GM19467 (cell line): ENCODE measurements at regions not wholly inside any gene's neighbourhood (a gene's known extent, or its start where the extent isn't known, plus 50 kb on each side); places are given as distances from the start of the nearest gene placed in this dataset.

Experiments
- ATAC-seq: cut with Tn5 transposase; IDR thresholded peaks from one replicate; pipeline ENCODE4 v1.9.1; 2021; ENCODE audit warnings: mild to moderate bottlenecking, moderate library complexity; ENCODE audit not compliant: unreplicated experiment

DNA sequence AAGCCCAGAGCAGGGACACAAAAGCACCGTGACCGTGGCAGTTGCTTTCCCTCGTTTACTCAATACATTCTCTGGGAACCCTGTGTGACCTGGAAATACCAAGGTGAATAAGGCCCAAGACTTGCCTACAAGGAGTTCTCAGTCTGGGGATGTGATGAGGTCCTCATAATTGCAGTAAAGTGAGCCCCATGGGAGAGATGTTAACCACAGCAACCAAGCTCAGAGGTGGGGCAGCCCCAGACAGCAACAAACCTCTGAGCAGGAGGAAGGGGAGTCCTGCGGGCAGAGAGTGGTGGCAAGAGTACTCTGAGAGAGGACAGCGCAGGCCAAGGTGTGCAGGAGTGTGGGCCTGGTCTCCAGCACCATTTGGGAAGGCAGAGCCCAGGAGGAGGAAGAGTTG, 91.6 kb downstream of the TTC32 start:
- no peak for ATAC-seq

DNA sequence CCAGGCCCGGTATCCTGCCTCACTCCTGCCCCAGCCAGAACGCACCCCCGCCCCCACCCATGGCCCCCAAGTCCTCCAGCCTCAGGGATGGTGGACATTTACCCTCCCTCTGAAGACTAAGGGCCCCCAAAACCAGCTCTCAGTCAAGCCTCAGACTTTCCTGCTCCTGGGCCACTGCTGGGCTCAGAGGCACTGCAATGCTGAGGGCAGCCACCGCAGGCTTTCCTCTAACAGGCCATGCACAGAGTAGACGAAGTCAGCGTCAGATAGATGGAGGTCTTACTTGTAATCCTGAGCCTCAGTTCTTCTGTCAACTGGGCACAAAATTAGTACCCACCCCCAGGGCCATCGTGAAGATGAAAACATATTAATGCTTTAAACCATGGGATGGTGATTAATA, 92.6 kb downstream of the TTC32 start:
- ATAC-seq: no peak

DNA sequence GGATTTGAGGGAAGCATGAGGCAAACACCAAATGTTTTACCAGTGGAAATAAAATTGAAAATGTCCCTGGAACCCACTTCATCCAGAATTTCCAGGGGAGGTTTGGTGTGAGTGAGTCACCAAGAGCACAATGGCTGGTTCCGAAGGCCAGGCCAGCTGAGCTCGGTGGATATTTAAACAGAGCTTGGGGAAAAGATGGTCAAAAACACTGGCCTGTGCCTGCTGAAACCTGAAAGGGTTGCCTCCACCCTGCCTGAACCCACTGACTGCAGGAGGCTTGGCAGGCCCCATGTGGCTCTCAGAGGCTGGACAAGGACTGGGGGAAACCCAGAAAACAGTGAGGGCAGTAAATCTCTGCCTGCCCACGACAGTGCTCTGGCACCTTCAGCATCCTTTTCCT, 93.9 kb downstream of the TTC32 start:
- ATAC-seq: no peak

DNA sequence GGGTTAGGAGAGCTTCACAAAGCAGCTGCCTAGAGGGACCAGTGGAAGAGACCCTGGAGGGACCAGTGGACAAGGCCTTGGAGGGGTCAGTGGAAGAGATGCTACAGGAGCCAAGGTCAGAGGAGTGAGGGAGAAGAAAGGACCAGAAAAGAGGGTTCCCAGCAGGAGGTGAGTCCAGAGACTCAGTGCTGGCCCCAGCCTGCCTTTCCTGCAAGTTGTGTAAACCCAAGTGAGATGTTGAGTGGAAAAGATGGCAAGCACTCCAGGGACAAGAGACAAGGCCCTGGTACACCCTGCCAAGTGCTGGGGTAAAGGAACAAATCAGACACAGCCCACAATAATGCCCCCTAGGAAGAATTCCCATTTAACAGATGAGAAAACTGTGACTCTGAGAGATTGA, 94.4 kb downstream of the TTC32 start:
- no peak for ATAC-seq

DNA sequence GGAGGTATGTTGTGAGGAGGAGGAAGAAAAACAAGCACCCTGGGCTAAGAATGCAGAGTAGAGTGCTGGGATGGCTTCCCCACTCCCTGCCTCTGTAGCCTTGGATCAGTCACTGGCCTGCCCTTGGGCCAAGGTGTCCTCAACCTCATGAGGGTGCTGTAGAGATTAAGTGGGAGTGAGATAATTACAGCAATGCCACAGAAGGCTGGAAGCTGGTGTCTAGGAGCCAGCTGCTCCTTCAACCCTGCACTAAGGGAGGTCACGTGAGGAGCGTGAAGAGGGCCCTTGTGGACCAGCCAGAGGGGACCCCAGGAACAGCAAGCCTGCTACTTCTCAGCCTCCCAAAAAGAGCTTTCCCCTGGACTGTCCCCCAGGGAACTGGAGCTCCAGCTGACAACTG, 95.2 kb downstream of the TTC32 start:
- no peak for ATAC-seq

DNA sequence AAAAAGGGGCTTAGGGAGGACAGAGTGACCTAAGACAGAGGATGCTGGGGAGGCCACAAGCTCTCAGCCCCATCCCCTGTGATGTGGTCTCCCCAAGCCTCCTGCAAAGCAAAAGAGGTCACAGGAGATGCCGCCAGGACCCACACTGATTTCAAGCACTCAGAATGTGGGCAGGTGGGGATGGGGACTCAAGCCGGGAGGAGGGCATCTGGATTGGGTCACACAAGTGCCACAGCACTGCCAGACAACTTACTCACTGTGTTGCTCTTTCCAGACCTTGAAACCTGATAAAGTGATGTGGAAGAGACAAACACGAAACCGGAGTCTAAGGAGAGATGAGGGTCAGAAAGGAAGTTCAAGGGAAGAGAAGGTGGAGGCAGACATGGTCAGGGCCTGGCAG, 95.7 kb downstream of the TTC32 start:
- no peak for ATAC-seq

DNA sequence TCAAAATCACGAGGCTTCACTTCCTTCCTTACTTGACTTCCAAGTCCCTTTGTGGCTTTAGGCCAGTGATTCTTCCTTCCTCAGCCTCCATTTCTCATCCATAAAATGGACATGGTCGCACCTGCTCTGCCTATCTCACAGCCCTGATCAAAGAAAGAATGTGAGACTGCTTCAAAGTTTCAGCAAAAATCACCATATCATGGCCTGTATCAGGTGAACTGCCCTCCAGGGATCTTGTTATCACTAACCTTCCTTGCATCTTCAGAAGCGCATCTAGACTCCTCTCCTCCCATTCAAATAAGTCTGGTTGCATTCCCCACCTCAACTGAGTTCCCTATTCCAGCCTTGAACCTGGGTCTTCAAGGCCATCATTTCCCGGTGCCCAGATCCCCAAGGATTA, 96.5 kb downstream of the TTC32 start:
- no peak for ATAC-seq

DNA sequence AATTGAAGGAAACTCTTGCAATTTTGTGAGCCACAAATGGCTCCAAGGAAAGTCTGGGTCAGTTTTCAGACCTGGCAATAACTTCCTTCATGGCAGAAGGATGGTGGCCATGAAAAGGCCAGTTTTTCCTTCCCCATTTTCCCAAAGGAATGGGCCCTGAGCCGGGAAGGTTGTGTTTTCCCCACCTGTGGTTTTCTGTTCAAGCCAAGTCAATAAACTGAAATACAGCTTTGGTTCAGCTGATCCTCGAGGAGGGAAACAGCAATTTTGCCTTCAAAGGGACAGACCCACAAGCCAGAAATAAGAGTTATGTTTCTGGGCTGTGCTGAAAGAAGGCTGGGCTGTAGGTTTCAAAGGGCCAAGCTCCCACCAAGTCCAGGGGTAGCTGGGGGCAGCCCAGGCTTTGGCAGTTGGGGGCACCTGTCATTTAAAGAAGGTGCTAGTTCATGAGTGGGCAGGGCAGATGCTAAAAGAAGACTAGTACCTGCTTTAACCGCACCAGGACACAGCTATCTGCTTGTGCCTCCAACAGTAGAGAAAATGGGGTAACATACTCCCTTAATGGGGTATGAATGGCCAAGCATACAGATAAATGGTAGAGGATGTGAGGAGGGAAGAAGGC, 97.0 kb downstream of the TTC32 start:
- no peak for ATAC-seq

DNA sequence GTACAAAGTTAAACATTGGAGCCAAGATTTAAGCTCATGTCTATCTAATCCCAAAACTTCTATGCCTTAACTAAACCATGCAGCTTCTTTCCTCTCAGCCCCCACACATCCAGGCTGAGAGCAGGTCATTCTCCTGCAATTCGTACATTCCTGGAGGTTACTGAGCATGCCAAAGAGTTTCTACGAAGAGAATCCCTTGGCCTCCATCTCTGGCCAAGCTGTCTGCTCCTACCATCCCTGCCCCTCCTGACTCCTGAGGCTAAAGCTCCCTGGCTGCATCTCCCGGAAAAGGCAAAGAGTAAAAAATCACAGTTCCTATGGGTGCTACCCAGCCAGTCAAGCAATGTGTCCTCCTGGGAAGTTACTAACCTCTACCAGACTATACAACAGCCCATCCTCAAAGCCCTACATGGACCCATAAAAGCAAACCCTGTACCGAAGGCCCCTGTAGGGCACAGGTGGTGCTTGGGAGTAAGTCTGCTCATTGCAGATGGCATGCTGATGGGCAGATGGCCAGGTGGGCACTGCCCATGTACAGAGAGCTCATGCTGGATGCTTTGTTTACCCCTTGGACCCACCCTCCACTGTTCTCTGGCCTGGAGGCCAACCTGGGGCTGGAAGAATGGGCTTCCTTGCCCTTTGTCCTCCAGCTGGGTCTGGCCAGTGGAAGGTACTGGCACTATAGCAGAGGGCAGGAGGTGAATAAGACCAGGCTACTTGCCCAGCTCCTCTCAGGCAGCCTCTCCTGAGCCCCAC, 99.5 kb downstream of the TTC32 start:
- no peak for ATAC-seq

DNA sequence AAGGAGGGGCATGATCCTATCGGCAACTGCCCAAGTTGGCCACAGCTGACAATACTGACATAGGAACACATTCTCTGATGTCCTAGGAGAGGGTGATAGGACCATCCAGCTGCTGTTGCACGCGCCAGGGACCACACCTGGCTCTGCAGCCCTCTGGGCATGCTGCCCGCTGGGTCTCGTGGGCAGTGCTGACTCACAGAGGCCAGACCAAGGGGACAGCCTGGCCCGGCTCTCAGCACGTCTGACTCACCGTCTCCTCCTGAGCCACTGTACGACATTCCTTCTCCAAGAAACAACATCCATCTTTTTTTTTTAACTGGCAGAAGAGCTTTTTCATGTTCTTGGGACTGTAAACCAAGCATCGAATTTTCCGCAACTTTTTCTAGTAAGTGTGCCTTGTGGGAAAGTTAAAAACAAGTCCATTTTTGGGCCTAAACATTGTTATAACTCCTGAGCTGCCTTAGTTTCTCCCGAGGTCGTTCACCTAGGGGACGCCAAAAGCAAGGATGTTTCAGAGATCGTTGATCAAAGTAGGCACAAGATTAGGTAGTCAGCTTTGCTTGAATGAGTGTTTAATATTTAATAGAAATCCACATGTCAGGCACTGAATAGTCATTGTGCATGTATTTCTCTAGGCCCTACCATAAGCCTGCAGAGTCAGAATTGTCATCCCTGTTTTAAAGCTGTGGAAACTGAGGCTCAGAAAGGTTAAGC, 100.3 kb downstream of the TTC32 start:
- ATAC-seq: no peak

DNA sequence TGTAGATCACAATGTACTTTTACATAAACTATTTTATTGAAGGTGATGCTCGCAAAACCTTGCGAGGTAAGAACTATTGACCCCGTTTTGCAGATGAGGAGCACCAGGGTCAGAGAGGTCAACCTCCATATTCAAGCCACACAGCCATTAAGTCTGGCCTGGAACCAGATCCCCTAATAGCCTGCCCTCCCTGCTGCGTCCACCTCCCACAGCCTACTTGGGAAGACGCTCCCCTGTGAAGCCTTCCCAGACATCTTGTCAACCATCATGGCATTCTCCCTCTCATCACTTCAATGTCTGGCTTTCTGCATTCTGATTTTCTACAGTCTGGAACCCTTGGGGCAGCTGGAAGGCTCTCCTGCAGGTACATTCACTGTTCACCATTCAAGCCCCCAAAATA, 101.0 kb downstream of the TTC32 start:
- no peak for ATAC-seq

DNA sequence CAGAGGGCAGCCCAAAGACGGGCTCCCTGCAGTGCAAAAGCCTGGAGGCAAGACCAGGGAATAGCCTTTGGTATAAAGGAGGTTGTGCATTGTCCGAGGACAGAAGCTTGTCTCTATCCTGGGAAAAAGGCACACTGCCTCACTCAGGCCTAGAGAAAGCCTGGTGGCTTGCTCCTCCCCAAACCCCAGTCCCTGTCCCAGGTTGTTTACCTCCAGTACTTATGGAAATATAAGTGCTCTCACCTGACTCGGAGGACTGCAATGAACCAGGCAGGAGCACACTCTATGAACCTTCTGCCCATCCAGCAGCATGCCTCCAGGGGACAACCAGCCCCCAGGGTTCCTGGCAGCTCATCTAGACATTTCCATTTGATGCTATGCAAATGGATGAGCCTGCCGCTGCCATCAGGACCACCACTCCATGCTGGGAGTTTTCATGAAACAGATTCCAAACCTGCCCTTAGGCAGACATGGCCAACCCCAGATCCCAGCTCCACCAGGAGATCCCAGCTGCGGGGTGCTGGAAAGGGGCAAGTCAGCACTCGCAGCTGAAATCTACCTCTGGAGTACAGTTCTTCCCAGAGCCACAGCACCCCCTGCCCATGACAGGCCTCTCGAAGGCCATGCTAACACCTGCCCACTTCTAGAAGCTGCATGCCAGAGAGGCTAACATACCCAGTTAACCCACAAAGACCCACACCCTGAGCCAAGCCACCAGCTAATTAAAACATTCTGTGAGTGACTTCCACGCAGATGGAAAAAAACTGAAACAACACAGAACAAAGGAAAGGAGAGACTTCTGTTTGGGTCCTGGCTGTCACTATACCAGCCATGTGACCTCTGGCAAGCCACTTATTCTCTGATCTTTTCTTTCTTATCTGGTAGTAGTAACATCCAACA, 101.7 kb downstream of the TTC32 start:
- ATAC-seq: no peak

DNA sequence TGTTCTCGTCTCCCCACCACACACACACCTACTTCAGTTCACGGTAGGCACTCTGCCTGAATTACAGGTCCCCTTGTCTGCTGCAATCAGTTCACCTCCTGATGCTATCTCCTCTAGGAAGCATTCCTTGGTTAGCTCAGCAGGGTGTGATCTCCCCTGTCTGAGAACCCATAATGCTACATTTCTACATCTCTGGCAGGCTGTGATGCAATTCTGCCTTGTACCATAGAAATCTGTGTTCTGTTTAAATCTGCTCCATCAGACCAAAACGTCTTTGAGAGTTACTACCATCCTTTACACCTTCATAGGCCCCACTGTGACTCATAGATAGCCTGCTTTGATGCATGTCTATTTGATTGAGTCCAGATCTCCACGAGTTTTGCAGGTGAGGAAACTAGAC, 103.9 kb downstream of the TTC32 start:
- ATAC-seq: no peak

DNA sequence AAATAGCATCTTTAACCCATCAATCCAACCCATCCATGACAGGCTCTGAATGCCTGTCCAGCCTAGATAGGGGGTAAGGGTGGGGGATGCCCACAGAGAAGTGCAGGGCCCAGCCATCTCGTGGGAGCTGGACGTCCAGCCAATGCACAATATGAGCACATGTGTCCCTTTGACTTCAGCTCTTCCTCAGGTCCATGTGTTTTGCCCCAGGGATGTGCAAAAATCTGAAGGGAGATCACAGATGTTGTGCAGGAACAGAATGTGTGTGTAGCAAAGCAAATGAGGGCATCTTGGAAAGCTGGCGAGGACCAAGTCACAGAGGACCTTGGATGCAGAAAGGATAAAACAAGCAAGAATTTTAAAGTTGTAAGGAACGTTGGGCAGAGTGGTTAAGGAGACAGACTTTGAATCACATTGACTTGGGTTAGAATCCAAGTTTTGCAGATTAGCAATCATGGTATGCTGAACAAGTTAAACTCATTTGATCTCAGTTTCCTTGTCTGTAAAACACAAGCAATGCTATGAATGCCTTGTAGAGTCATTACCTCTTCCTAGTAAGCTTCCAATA, 104.5 kb downstream of the TTC32 start:
- no peak for ATAC-seq

DNA sequence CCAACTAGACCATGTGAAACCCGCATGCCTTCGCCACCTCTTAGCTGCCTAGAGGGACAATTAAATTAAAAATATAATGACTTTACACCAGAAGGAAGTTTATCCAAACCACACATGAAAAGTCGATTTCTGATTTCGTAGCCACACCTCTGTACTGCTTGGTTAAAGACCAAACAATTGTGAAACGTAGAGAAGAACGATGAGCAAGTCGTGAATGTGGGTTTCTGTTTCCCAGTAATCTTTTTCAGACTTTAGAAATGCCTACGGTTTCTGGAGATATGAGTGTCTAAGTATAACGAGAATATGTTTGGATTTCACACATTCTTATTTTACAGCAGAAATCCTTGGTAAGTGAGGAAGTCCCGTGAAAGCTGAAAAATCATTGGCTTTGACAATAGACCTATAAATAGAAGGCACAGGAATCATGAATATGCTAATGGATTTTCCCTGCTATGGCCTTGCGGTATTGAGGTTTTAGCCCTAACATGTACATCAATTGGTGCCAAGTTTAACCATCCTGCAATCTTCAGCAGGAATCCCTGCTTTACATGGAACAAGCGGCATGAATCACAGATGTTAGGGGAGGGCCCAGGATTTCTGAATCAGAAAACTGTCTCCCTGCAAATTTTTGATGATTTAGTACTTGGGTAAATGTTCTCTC, 105.6 kb downstream of the TTC32 start:
- no peak for ATAC-seq

DNA sequence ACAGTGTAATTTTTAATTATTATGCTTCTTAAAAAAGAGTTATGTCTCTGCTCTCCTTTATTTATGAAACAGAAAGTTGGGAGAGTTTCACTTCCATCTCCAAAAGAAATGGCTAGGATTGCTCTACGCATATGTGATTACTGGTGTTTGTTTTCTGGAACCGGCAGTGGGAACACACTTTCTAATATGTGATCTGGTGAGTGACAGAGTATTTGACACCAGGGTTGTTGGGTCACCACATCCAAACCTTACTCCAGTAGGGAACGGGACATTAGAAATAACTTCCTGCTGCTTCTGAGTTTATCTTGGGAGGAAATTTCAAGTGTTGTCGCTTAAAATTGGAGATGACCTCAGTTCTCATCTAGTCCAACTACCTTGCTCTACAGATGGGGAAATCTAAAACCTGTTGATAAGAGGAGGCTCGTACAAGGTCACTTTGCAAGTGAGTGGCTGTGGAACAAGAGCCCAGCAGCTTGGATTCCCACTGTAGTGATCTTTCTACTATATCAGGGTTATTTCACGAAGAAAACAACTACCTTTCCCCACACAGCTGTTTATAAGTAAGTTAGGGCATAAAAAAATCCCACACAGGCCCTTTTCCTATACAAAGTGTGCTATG, 108.5 kb downstream of the TTC32 start:
- ATAC-seq: no peak

DNA sequence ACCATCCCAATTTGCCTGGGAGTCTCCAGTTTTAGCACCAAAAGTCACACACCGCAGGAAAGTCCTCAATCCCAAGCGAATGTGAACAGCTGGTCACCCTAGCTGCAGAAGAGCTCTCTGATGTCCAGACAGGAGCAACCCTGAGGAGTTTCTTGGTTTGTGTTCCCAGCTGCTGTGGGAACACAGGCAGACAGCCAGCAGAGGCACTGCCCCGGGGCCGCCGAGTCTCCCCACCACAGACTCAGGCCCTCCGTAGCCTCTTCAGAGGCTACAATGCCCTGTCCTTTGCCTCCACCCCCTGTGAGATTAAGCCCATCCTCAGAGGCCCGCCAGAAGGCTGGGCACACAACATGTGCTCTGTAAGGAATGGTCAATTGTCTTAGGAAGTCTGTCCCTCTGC, 111.5 kb downstream of the TTC32 start:
- no peak for ATAC-seq

DNA sequence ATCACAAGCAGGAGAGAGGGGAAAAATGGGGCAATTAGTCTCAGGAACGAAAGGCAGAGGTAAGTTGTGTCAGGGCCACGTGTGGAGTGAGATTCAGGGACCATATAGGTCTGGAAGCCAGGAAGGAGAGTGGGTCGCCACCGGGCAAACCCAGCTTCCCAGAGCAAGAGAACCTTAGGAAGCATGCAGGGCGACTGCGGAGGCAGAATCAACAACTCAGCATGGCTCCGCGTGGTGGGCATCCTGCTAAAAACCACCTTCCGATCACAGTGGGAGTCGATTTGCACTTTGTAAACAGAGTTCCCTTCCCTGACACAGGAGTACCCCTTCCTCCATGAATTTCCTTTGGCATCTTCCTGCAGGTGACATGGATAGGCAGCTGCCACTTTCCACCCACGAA, 114.6 kb downstream of the TTC32 start:
- no peak for ATAC-seq

DNA sequence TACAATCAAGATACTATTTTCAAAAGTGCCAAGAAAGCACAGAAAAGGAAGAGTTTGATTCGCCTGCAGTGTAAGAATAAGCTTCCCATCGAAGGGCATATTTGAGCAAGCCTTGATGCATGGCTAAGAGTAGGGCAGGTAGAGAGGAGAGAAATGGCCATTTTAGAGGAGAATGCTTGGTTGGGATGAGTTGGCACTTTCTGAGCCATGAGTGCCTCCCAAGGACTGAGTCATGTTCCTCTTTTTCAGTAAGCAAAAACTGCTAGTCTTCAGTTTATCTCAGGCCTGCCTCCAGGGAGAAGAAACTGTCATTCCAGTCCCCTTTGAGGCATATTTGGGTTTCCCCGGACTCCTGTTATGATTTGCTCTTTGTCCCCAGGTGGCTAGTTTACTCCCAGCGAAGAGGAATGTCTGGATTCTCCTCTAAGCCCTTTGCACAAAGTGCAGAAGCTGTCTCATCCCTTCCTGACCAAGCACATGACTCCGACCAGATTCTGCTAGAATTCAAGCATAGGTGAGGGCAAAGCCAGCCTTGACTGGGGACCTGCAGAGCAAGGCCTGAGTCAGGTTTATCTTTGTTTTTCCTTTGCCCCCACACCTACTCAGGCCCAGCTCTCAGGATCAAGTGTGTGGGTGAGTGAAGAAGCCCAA, 115.2 kb downstream of the TTC32 start:
- ATAC-seq: no peak
